Keratinocyte (primary cell): ENCODE measurements at regions not wholly inside any gene's neighbourhood (a gene's known extent, or its start where the extent isn't known, plus 50 kb on each side); places are given as distances from the start of the nearest gene placed in this dataset.

Source experiments
- DNase-seq: peaks from one replicate; pipeline ENCODE4 v3.0.0-alpha.2; 2011; ENCODE audit warnings: low read depth, missing footprints, low spot score
- FAIRE-seq: peaks from 2 replicates; lab custom pipeline; 2011; peaks lifted over from hg19 to GRCh38; lab: Jason Lieb, UNC
- H2AFZ ChIP-seq: 2 replicates; pipeline ENCODE4 v1.6.0; 2012; ENCODE audit warnings: low read length, control low read depth, inconsistent platforms; ENCODE audit not compliant: control insufficient read depth
- H3K27ac ChIP-seq: 2 replicates; pipeline ENCODE4 v1.5.1; 2011; ENCODE audit warnings: low read length; ENCODE audit not compliant: control insufficient read depth, insufficient read depth
- H3K27me3 ChIP-seq: 3 replicates; pipeline ENCODE4 v1.6.0; 2011; ENCODE audit warnings: low read length; ENCODE audit not compliant: control insufficient read depth, insufficient read depth; ENCODE audit errors: extremely low read depth
- H3K36me3 ChIP-seq, 2 experiments: 2 replicates in 1 of 2; 3 replicates in 1 of 2; pipeline ENCODE4 v1.5.1; 2011; ENCODE audit warnings: low read length in 2 of 2, mild to moderate bottlenecking in 1 of 2; ENCODE audit not compliant: control insufficient read depth in 2 of 2, insufficient read depth in 2 of 2; ENCODE audit errors: extremely low read depth in 1 of 2
- H3K4me1 ChIP-seq: 3 replicates; pipeline ENCODE4 v1.5.1; 2011; ENCODE audit warnings: low read length; ENCODE audit not compliant: control insufficient read depth, insufficient read depth; ENCODE audit errors: extremely low read depth
- H3K4me2 ChIP-seq: 3 replicates; pipeline ENCODE4 v1.6.0; 2011; ENCODE audit warnings: low read depth, low read length; ENCODE audit not compliant: control insufficient read depth, insufficient read depth; ENCODE audit errors: extremely low read depth
- H3K4me3 ChIP-seq, 3 experiments: fragments of 200-600 bp in 1 of 3; sonication (generic) in 1 of 3; 2 replicates in 2 of 3; 3 replicates in 1 of 3; pipeline ENCODE4 v1.5.1; 2011 to 2016; ENCODE audit warnings: low read length in 3 of 3, mild to moderate bottlenecking in 3 of 3, control low read depth in 2 of 3, inconsistent platforms in 1 of 3, low read depth in 1 of 3, mixed read lengths in 1 of 3, mixed run types in 1 of 3, moderate library complexity in 1 of 3; ENCODE audit not compliant: control insufficient read depth in 2 of 3, insufficient read depth in 2 of 3; ENCODE audit errors: extremely low read depth in 1 of 3
- H3K79me2 ChIP-seq: 2 replicates; pipeline ENCODE4 v1.6.0; 2012; ENCODE audit warnings: low read length; ENCODE audit not compliant: control insufficient read depth, insufficient read depth
- H3K9ac ChIP-seq: 3 replicates; pipeline ENCODE4 v1.6.0; 2011; ENCODE audit warnings: low read length; ENCODE audit not compliant: control insufficient read depth, insufficient read depth; ENCODE audit errors: extremely low read depth
- H3K9me1 ChIP-seq: 3 replicates; pipeline ENCODE4 v1.6.0; 2011; ENCODE audit warnings: low read length; ENCODE audit not compliant: control insufficient read depth, insufficient read depth; ENCODE audit errors: extremely low read depth
- H3K9me3 ChIP-seq: 2 replicates; pipeline ENCODE4 v1.5.1; 2012; ENCODE audit warnings: low read depth, low read length; ENCODE audit not compliant: control insufficient read depth
- H4K20me1 ChIP-seq: 3 replicates; pipeline ENCODE4 v1.6.0; 2011; ENCODE audit warnings: low read length; ENCODE audit not compliant: control insufficient read depth, insufficient read depth; ENCODE audit errors: extremely low read depth
- EZH2 ChIP-seq: IDR thresholded peaks from one replicate; pipeline ENCODE4 v1.6.1; 2012; ENCODE audit warnings: inconsistent platforms, mild to moderate bottlenecking, low read length, moderate library complexity
- dilution Hi-C: fragments of 300-500 bp; cut with MboI; formaldehyde crosslinking; loops from one replicate; pipeline ENCODE4 v1.7.0; 2020; ENCODE audit warnings: low sequenced_read_pairs; ENCODE audit not compliant: extremely low pct_ligation_motif_present
- TF ChIP-seq, protein P1 (sequence below), 3 experiments: IDR thresholded peaks in 1 of 3; conservative IDR thresholded peaks in 1 of 3; optimal IDR thresholded peaks in 1 of 3; 2 replicates in 2 of 3; 3 replicates in 1 of 3; pipeline versions ENCODE3 to v1.5.1; 2011; ENCODE audit warnings: low read length in 3 of 3, mild to moderate bottlenecking in 3 of 3, moderate library complexity in 2 of 3, control low read depth in 1 of 3, inconsistent platforms in 1 of 3; ENCODE audit not compliant: insufficient read depth in 2 of 3; ENCODE audit errors: extremely low read depth in 1 of 3

DNA sequence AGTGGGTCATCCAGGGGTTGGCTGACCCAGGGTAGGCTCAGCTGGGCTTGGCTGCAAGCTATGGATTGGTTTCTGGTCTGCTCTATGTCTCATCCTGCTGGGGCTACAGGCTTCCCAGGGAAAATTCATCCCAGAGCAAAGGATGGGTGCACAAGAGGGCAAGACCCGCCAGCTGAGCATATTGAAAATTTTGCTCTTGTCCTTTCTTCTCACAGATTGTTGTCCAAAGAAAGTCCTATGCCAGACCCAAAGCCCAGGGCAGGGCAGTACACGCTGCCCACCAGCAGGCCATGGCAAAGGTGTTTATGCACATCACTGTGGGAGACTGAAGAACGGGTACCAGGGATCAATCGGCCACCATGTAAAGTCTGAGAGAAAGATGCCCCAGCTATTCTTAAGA lies 95.3 kb upstream of the PARP11 start:
- H3K27me3 ChIP-seq, result peaks cover 7% of the 10 kb centered on the region

DNA sequence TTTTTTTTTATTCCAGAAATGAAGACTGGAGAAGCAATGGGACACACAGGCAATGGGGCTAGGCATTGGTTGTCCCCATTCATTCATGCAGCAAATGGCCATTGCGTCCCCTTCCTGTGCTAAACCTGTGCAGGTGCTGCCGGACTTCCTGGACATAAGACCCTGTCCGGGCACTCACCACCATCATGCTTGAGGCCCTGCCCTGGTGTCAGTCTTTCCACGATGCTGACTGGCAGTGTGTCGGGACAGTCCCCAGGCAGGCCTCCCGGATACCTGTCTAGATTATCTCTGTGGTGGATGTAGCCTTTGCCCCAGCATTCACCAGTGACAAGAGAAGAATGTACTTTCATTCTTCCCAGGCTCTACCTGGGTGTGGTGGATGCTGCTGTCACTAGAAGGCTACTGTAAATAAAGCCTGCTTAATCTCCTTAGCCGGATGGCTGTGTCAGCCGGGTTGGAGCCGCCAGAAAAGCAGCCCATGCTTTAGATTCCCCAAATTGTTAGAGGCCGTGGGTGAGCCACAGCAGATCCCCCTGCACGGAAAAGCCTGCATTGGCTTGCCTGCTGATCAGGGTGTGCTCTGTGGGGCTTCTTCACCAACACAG lies 94.5 kb upstream of the PARP11 start:
- Histone ChIP-seq H3K79me2 (no peaks in the 10 kb centered on the region), H3K9me1 (no peaks in the 10 kb centered on the region), H3K27me3 (peaks cover 1% of the 10 kb centered on the region), H2AFZ (no peak overlapping the region), H3K4me1 (no peaks in the 10 kb centered on the region), H3K4me2 (no peak overlapping the region), H3K9me3 (no peaks in the 10 kb centered on the region), H3K9ac (no peak overlapping the region), H3K36me3 (no peaks in the 10 kb centered on the region), H4K20me1 (no peaks in the 10 kb centered on the region), H3K4me3 (no peak overlapping the region), H3K27ac (no peak overlapping the region)
- DNase-seq (no peak), FAIRE-seq (no peak)
- TF ChIP-seq, protein P1, sequence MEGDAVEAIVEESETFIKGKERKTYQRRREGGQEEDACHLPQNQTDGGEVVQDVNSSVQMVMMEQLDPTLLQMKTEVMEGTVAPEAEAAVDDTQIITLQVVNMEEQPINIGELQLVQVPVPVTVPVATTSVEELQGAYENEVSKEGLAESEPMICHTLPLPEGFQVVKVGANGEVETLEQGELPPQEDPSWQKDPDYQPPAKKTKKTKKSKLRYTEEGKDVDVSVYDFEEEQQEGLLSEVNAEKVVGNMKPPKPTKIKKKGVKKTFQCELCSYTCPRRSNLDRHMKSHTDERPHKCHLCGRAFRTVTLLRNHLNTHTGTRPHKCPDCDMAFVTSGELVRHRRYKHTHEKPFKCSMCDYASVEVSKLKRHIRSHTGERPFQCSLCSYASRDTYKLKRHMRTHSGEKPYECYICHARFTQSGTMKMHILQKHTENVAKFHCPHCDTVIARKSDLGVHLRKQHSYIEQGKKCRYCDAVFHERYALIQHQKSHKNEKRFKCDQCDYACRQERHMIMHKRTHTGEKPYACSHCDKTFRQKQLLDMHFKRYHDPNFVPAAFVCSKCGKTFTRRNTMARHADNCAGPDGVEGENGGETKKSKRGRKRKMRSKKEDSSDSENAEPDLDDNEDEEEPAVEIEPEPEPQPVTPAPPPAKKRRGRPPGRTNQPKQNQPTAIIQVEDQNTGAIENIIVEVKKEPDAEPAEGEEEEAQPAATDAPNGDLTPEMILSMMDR (optimal IDR thresholded peaks at IDR 0.05 in 1 of 3, IDR thresholded peaks at IDR 0.05 in 1 of 3, conservative IDR thresholded peaks at IDR 0.05 in 1 of 3; ENCODE audit: extremely low read depth in 1 of 3, insufficient read depth in 2 of 3, low read length in 3 of 3), result no peak
- TF ChIP-seq EZH2, result no peak
- dilution Hi-C loops, result no loop called here

More for the DNA sequence above, 95.3 kb upstream of the PARP11 start:
- Histone ChIP-seq H3K9me1 (no peaks in the 10 kb centered on the region), H3K36me3 (no peaks in the 10 kb centered on the region), H2AFZ (no peak overlapping the region), H4K20me1 (no peaks in the 10 kb centered on the region), H3K9me3 (no peaks in the 10 kb centered on the region), H3K4me3 (no peak overlapping the region), H3K4me2 (no peak overlapping the region), H3K4me1 (no peaks in the 10 kb centered on the region), H3K27ac (no peak overlapping the region), H3K79me2 (no peaks in the 10 kb centered on the region), H3K9ac (no peak overlapping the region)
- no peak for FAIRE-seq
- DNase-seq, result no peak
- no peak for TF ChIP-seq EZH2
- TF ChIP-seq, protein P1 (optimal IDR thresholded peaks at IDR 0.05 in 1 of 3, IDR thresholded peaks at IDR 0.05 in 1 of 3, conservative IDR thresholded peaks at IDR 0.05 in 1 of 3; ENCODE audit: extremely low read depth in 1 of 3, insufficient read depth in 2 of 3, low read length in 3 of 3), result no peak
- dilution Hi-C loops, result no loop called here
